ENCODE measurements at regions not wholly inside any gene's neighbourhood (a gene's known extent, or its start where the extent isn't known, plus 50 kb on each side); places are given as distances from the start of the nearest gene placed in this dataset.
"Not testable (repeated sequence)": the region's sequence is repeated elsewhere in the genome, so short reads cannot be mapped to it uniquely, and the experiment has no call there.

GRCh38 chr1:58201492-58202106 is 344.9 kb downstream of the OMA1 start:
- DNase-seq (ENCODE audit: low read depth), result no peak
- TF ChIP-seq CTCF (IDR thresholded peaks at IDR 0.05; ENCODE audit: control insufficient read depth, extremely low read depth, insufficient read depth), result no peak
- H3K4me3 ChIP-seq (ENCODE audit: low read depth, low read length), result no peak overlapping the region

GRCh38 chr1:58200437-58200836 is 346.1 kb downstream of the OMA1 start:
- no peak overlapping the region for H3K4me3 ChIP-seq (ENCODE audit: low read depth, low read length)
- no peak for TF ChIP-seq CTCF (IDR thresholded peaks at IDR 0.05; ENCODE audit: control insufficient read depth, extremely low read depth, insufficient read depth)
- no peak for DNase-seq (ENCODE audit: low read depth)

- no peak for DNase-seq (ENCODE audit: low read depth)
- TF ChIP-seq CTCF (IDR thresholded peaks at IDR 0.05; ENCODE audit: control insufficient read depth, extremely low read depth, insufficient read depth), result no peak
- no peak overlapping the region for H3K4me3 ChIP-seq (ENCODE audit: low read depth, low read length)
These were observed 348.7 kb downstream of the OMA1 start for GRCh38 chr1:58197811-58198210.

- no peak for DNase-seq (ENCODE audit: low read depth)
- no peak overlapping the region for H3K4me3 ChIP-seq (ENCODE audit: low read depth, low read length)
- no peak for TF ChIP-seq CTCF (IDR thresholded peaks at IDR 0.05; ENCODE audit: control insufficient read depth, extremely low read depth, insufficient read depth)
These were observed 356.1 kb downstream of the OMA1 start for GRCh38 chr1:58190267-58190988.

GRCh38 chr1:58189453-58189852 is 357.1 kb downstream of the OMA1 start:
- no peak overlapping the region for H3K4me3 ChIP-seq (ENCODE audit: low read depth, low read length)
- no peak for TF ChIP-seq CTCF (IDR thresholded peaks at IDR 0.05; ENCODE audit: control insufficient read depth, extremely low read depth, insufficient read depth)
- no peak for DNase-seq (ENCODE audit: low read depth)

GRCh38 chr1:58183286-58183685 is 363.2 kb downstream of the OMA1 start:
- DNase-seq (ENCODE audit: low read depth), result peak; percentile 99
- no peak overlapping the region for H3K4me3 ChIP-seq (ENCODE audit: low read depth, low read length)
- TF ChIP-seq CTCF (IDR thresholded peaks at IDR 0.05; ENCODE audit: control insufficient read depth, extremely low read depth, insufficient read depth), result no peak

GRCh38 chr1:58180537-58180936 is 366.0 kb downstream of the OMA1 start:
- TF ChIP-seq CTCF (IDR thresholded peaks at IDR 0.05; ENCODE audit: control insufficient read depth, extremely low read depth, insufficient read depth), result no peak
- H3K4me3 ChIP-seq (ENCODE audit: low read depth, low read length), result no peak overlapping the region
- DNase-seq (ENCODE audit: low read depth), result no peak

- DNase-seq (ENCODE audit: low read depth); H3K4me3 ChIP-seq (ENCODE audit: low read depth, low read length): not testable (repeated sequence)
These were observed 377.4 kb downstream of the OMA1 start for GRCh38 chr1:58169160-58169559.

- DNase-seq (ENCODE audit: low read depth); H3K4me3 ChIP-seq (ENCODE audit: low read depth, low read length): not testable (repeated sequence)
These were observed 379.4 kb downstream of the OMA1 start for GRCh38 chr1:58167131-58167530.

All from LNCaP clone FGC (cell line).